ENCODE measurements at regions not wholly inside any gene's neighbourhood (a gene's known extent, or its start where the extent isn't known, plus 50 kb on each side); places are given as distances from the start of the nearest gene placed in this dataset.

GRCh38 chr3:152174876-152175527, 93.7 kb upstream of the MBNL1 start:
- TF ChIP-seq EP300 (IDR thresholded peaks at IDR 0.05) (no peak), CTCF (IDR thresholded peaks at IDR 0.05) (no peak), POLR2A (IDR thresholded peaks at IDR 0.05) (no peak), POLR2AphosphoS5 (IDR thresholded peaks at IDR 0.05) (no peak)
